Endothelial cell of umbilical vein (primary cell): ENCODE measurements at regions not wholly inside any gene's neighbourhood (a gene's known extent, or its start where the extent isn't known, plus 50 kb on each side); places are given as distances from the start of the nearest gene placed in this dataset.

Experiments
- BruUV-seq: library from RNA; stranded (reverse); fragments of 400-500 nt; replicated peaks from 2 replicates; lab custom pipeline; 2021; lab: Mats Ljungman, UMichigan
- CTCF ChIA-PET: fragments of 300-600, 350-600 bp; sonication (Branson Sonifier 250); formaldehyde crosslinking; loops from one replicate; lab custom pipeline; 2021; ENCODE audit warnings: antibody characterized with exemption, inconsistent platforms; lab: Charles Lee
- POLR2A ChIA-PET: fragments of 300-600, 350-600 bp; sonication (Branson Sonifier 250); formaldehyde crosslinking; loops from one replicate; lab custom pipeline; 2021; ENCODE audit warnings: antibody characterized with exemption, inconsistent platforms; lab: Charles Lee
- DNase-seq: peaks from one replicate; pipeline ENCODE4 v3.0.0-alpha.2; 2011; ENCODE audit warnings: low read depth, low spot score
- FAIRE-seq: peaks from 2 replicates; lab custom pipeline; 2011; peaks lifted over from hg19 to GRCh38; lab: Jason Lieb, UNC
- H2AFZ ChIP-seq: 2 replicates; pipeline ENCODE4 v1.6.0; 2012; ENCODE audit warnings: low read depth, low read length, control low read depth, inconsistent platforms
- H3K27ac ChIP-seq: 2 replicates; pipeline ENCODE4 v1.5.1; 2011; ENCODE audit warnings: low read depth, mild to moderate bottlenecking, control low read depth, low read length, moderate library complexity; ENCODE audit not compliant: insufficient read depth
- H3K27me3 ChIP-seq, 2 experiments: 2 replicates each; pipeline versions ENCODE4 v1.6.0 to v1.6.1; 2011; ENCODE audit warnings: low read length in 2 of 2, mixed read lengths in 1 of 2; ENCODE audit not compliant: control insufficient read depth in 2 of 2, insufficient read depth in 2 of 2
- H3K36me3 ChIP-seq, 2 experiments: 2 replicates in 1 of 2; 3 replicates in 1 of 2; pipeline ENCODE4 v1.5.1; 2011; ENCODE audit warnings: low read length in 2 of 2, mild to moderate bottlenecking in 1 of 2, moderate library complexity in 1 of 2; ENCODE audit not compliant: control insufficient read depth in 2 of 2, insufficient read depth in 2 of 2; ENCODE audit errors: extremely low read depth in 1 of 2
- H3K4me1 ChIP-seq: 3 replicates; pipeline ENCODE4 v1.5.1; 2011; ENCODE audit warnings: mild to moderate bottlenecking, low read length; ENCODE audit not compliant: control insufficient read depth, insufficient read depth; ENCODE audit errors: extremely low read depth
- H3K4me2 ChIP-seq: 2 replicates; pipeline ENCODE4 v1.6.1; 2011; ENCODE audit warnings: low read length, control low read depth, mixed read lengths; ENCODE audit not compliant: insufficient read depth
- H3K4me3 ChIP-seq, 3 experiments: fragments of 200-600 bp in 1 of 3; sonication (generic), shearing (Covaris generic) in 1 of 3; replicated peaks in 1 of 3; 2 replicates each; pipeline ENCODE4 v1.5.1; 2011 to 2016; ENCODE audit warnings: control low read depth in 3 of 3, low read length in 3 of 3, mild to moderate bottlenecking in 2 of 3, inconsistent platforms in 1 of 3, low read depth in 1 of 3, moderate library complexity in 1 of 3; ENCODE audit not compliant: insufficient read depth in 1 of 3
- H3K79me2 ChIP-seq: 2 replicates; pipeline ENCODE4 v1.6.0; 2012; ENCODE audit warnings: low read length, inconsistent platforms; ENCODE audit not compliant: control insufficient read depth, insufficient read depth
- H3K9ac ChIP-seq: replicated peaks from 2 replicates; pipeline ENCODE3; 2011; ENCODE audit warnings: low read length, control low read depth; ENCODE audit not compliant: insufficient read depth; ENCODE audit errors: extremely low read depth
- H3K9me1 ChIP-seq: replicated peaks from 3 replicates; pipeline ENCODE4 v1.6.0; 2011; ENCODE audit warnings: mild to moderate bottlenecking, low read length; ENCODE audit not compliant: control insufficient read depth, insufficient read depth; ENCODE audit errors: extremely low read depth
- H3K9me3 ChIP-seq: replicated peaks from 2 replicates; pipeline ENCODE4 v1.5.1; 2012; ENCODE audit warnings: low read length, inconsistent platforms; ENCODE audit not compliant: control insufficient read depth, insufficient read depth
- H4K20me1 ChIP-seq: replicated peaks from 2 replicates; pipeline ENCODE3; 2011; ENCODE audit warnings: mild to moderate bottlenecking, low read length; ENCODE audit not compliant: control insufficient read depth, insufficient read depth; ENCODE audit errors: extremely low read depth
- EZH2 ChIP-seq: IDR thresholded peaks from 2 replicates; pipeline ENCODE4 v1.6.1; 2012; ENCODE audit warnings: borderline replicate concordance, low read depth, mild to moderate bottlenecking, moderate library complexity, low read length, inconsistent platforms; ENCODE audit not compliant: severe bottlenecking
- FOS ChIP-seq: IDR thresholded peaks from 2 replicates; pipeline ENCODE4 v1.6.1; 2011; ENCODE audit warnings: mild to moderate bottlenecking, low read length, moderate library complexity, borderline replicate concordance; ENCODE audit not compliant: insufficient read depth
- GATA2 ChIP-seq: IDR thresholded peaks from 2 replicates; pipeline ENCODE4 v1.7.0; 2011; ENCODE audit warnings: low read depth, mild to moderate bottlenecking, moderate library complexity, mixed read lengths, low read length; ENCODE audit not compliant: insufficient read length, insufficient read depth
- JUN ChIP-seq: IDR thresholded peaks from 2 replicates; pipeline ENCODE4 v1.6.1; 2011; ENCODE audit warnings: borderline replicate concordance, low read depth; ENCODE audit not compliant: insufficient read length, insufficient read depth
- MYC ChIP-seq: IDR thresholded peaks from one replicate; pipeline ENCODE4 v1.6.1; 2011; ENCODE audit warnings: mild to moderate bottlenecking, low read depth, low read length
- POLR2A ChIP-seq: IDR thresholded peaks from 2 replicates; pipeline ENCODE4 v1.6.1; 2012; ENCODE audit warnings: low read depth, mild to moderate bottlenecking, control low read depth, low read length
- POLR2AphosphoS5 ChIP-seq: IDR thresholded peaks from 2 replicates; pipeline ENCODE4 v1.6.1; 2012; ENCODE audit warnings: low read depth, mild to moderate bottlenecking, control low read depth, low read length, moderate library complexity; ENCODE audit not compliant: insufficient read depth
- dilution Hi-C: fragments of 300-500 bp; cut with MboI; formaldehyde crosslinking; loops from one replicate; pipeline ENCODE4 v1.15.0; 2019; ENCODE audit warnings: low sequenced_read_pairs; ENCODE audit not compliant: extremely low pct_ligation_motif_present
- intact Hi-C: fragments of 100-400 bp; cut with micrococcal nuclease; formaldehyde crosslinking; loops from one replicate; pipeline ENCODE4 v1.10.0; 2022
- TF ChIP-seq, protein P1 (sequence below): IDR thresholded peaks from 2 replicates; pipeline ENCODE4 v1.6.1; 2011; ENCODE audit not compliant: insufficient read depth, insufficient read length
- TF ChIP-seq, protein P2 (sequence below), 2 donors: IDR thresholded peaks; 1 replicate in 1 of 2; 2 replicates in 1 of 2; pipeline ENCODE4 v1.5.1; 2011; ENCODE audit warnings: low read length in 2 of 2, mild to moderate bottlenecking in 2 of 2, moderate library complexity in 2 of 2, control low read depth in 1 of 2, inconsistent platforms in 1 of 2, low read depth in 1 of 2; ENCODE audit not compliant: insufficient read depth in 1 of 2; ENCODE audit errors: extremely low read depth in 1 of 2

DNA sequence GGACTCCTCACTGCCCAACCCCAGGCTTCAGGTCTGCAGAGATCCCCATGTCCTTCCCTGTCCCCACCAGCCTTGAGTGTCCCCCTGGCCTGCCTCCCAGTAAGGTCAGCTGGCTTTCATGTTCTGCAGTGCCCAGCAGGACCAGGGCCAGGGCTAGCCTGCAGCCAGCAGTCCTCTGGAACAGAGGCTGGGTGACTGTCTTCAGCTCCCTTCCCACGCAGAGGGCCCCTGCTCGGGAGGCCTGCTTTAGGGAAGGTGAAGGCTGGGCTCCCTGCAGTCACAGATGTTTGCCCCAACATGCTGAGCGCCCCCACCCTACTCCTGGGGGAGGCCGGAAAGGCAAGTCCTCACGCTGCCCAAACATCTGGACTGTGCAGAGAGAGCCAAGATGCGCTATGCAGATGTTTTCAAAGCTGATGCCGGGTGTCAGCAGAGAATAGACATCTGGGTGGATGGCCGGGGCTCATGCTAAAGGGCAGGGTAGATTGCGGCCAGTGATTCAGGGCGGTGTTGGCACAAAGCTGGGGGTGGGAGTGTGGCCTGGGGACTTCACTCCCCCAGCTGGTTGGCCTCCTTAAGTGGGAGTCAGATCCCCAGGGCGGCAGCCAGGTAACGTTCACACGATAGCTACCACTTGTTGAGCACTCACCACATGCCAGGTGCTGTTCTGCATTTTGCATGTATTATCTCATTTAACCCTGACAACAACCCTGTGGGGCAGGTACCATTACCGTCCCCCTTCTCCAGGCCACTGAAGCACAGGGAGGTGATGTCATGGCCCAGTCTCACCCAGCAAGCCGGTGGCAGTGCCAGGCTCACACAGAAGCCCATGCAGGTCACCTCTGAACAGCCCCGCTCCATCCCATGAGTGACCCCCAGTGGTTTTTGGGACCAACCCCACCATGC is 71.2 kb upstream of the COL13A1 start:
- H3K4me3 ChIP-seq: no peak overlapping the region
- H2AFZ ChIP-seq: no peak overlapping the region
- H3K79me2 ChIP-seq: no peaks in the 10 kb centered on the region
- no TSS peak for BruUV-seq
- H3K4me2 ChIP-seq: no peak overlapping the region
- no peaks in the 10 kb centered on the region for H3K9me1 ChIP-seq
- no peaks in the 10 kb centered on the region for H3K36me3 ChIP-seq
- no peak for DNase-seq
- H4K20me1 ChIP-seq: no peaks in the 10 kb centered on the region
- peaks cover 21% of the 10 kb centered on the region for H3K4me1 ChIP-seq
- FAIRE-seq: no peak
- dilution Hi-C loops (no loop called here), intact Hi-C loops (no loop called here)
- no peaks in the 10 kb centered on the region for H3K9me3 ChIP-seq
- TF ChIP-seq MYC (no peak), JUN (no peak), FOS (no peak), EZH2 (no peak), POLR2AphosphoS5 (no peak), POLR2A (no peak), GATA2 (no peak)
- TF ChIP-seq, protein P1, sequence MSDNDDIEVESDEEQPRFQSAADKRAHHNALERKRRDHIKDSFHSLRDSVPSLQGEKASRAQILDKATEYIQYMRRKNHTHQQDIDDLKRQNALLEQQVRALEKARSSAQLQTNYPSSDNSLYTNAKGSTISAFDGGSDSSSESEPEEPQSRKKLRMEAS: no peak
- TF ChIP-seq, protein P2, sequence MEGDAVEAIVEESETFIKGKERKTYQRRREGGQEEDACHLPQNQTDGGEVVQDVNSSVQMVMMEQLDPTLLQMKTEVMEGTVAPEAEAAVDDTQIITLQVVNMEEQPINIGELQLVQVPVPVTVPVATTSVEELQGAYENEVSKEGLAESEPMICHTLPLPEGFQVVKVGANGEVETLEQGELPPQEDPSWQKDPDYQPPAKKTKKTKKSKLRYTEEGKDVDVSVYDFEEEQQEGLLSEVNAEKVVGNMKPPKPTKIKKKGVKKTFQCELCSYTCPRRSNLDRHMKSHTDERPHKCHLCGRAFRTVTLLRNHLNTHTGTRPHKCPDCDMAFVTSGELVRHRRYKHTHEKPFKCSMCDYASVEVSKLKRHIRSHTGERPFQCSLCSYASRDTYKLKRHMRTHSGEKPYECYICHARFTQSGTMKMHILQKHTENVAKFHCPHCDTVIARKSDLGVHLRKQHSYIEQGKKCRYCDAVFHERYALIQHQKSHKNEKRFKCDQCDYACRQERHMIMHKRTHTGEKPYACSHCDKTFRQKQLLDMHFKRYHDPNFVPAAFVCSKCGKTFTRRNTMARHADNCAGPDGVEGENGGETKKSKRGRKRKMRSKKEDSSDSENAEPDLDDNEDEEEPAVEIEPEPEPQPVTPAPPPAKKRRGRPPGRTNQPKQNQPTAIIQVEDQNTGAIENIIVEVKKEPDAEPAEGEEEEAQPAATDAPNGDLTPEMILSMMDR (IDR thresholded peaks at IDR 0.05; ENCODE audit: extremely low read depth in 1 of 2, insufficient read depth in 1 of 2, low read depth in 1 of 2, low read length in 2 of 2): no peak
- ChIA-PET POLR2A (no interaction called here), CTCF (interaction anchor here (1.2 to 1.6 kb wide), 3 partner anchors 13 to 228 kb away, joined by 3 to 6 read pairs (median 4); no protein-coding TSS in a partner anchor)
- H3K27me3 ChIP-seq: no peaks in the 10 kb centered on the region
- H3K9ac ChIP-seq: no peak overlapping the region
- H3K27ac ChIP-seq: no peak overlapping the region
